Activated CD4-positive, CD25-positive, alpha-beta regulatory T cell (primary cell): ENCODE measurements at regions not wholly inside any gene's neighbourhood (a gene's known extent, or its start where the extent isn't known, plus 50 kb on each side); places are given as distances from the start of the nearest gene placed in this dataset.

ENCODE experiments used
- DNase-seq, 4 experiments: peaks; one replicate each; lab custom pipeline; 2025; lab: John Stamatoyannopoulos, UW

- DNase-seq, result no peak
These were observed 151.9 kb upstream of the CYRIA start for GRCh38 chr2:16817305-16818202.

GRCh38 chr2:16816522-16816921 lies 150.9 kb upstream of the CYRIA start:
- DNase-seq, result no peak

GRCh38 chr2:16816016-16816415 lies 150.4 kb upstream of the CYRIA start:
- no peak for DNase-seq

- no peak for DNase-seq
These were observed 148.0 kb upstream of the CYRIA start for GRCh38 chr2:16813593-16813992.

GRCh38 chr2:16798472-16798871 lies 132.8 kb upstream of the CYRIA start:
- no peak for DNase-seq

- no peak for DNase-seq
These were observed 125.9 kb upstream of the CYRIA start for GRCh38 chr2:16791496-16791895.

- no peak for DNase-seq
These were observed 119.5 kb upstream of the CYRIA start for GRCh38 chr2:16785149-16785548.

GRCh38 chr2:16784652-16785051 lies 119.0 kb upstream of the CYRIA start:
- no peak for DNase-seq

- no peak for DNase-seq
These were observed 111.7 kb upstream of the CYRIA start for GRCh38 chr2:16777123-16777870.

- DNase-seq, result no peak
These were observed 110.2 kb upstream of the CYRIA start for GRCh38 chr2:16775899-16776231.

- DNase-seq, result no peak
These were observed 109.6 kb upstream of the CYRIA start for GRCh38 chr2:16774980-16775898.

- DNase-seq, result no peak
These were observed 108.5 kb upstream of the CYRIA start for GRCh38 chr2:16774091-16774490.

GRCh38 chr2:16773080-16773713 lies 107.6 kb upstream of the CYRIA start:
- no peak for DNase-seq

GRCh38 chr2:16767789-16768476 lies 102.3 kb upstream of the CYRIA start:
- DNase-seq, result no peak

GRCh38 chr2:16765356-16765755 lies 99.7 kb upstream of the CYRIA start:
- DNase-seq, result no peak

GRCh38 chr2:16764487-16764886 lies 98.9 kb upstream of the CYRIA start:
- no peak for DNase-seq

GRCh38 chr2:16763493-16763899 lies 97.9 kb upstream of the CYRIA start:
- DNase-seq, result no peak

- no peak for DNase-seq
These were observed 97.4 kb upstream of the CYRIA start for GRCh38 chr2:16763056-16763455.

GRCh38 chr2:16760426-16760825 lies 94.8 kb upstream of the CYRIA start:
- no peak for DNase-seq

- DNase-seq, result peak; percentile 3 to 20 (median 10)
These were observed 91.4 kb upstream of the CYRIA start for GRCh38 chr2:16756831-16757644.
